GM12878 (cell line): ENCODE measurements at regions not wholly inside any gene's neighbourhood (a gene's known extent, or its start where the extent isn't known, plus 50 kb on each side); places are given as distances from the start of the nearest gene placed in this dataset.

Experiments
- ATAC-seq: fragments of 200-7000 bp; cut with Tn5 transposase; 3 replicates; pipeline ENCODE4 v1.9.1; 2020; ENCODE audit warnings: mild to moderate bottlenecking, moderate library complexity
- BruUV-seq: library from RNA; stranded (reverse); fragments of 400-500 nt; replicated peaks from 2 replicates; lab custom pipeline; 2021; lab: Mats Ljungman, UMichigan
- CTCF ChIA-PET: fragments of 300-600 bp; sonication (Branson Sonifier 250); formaldehyde crosslinking; extraction: SDS; loops from one replicate; lab custom pipeline; 2021; ENCODE audit warnings: inconsistent platforms; lab: Yijun Ruan, JAX
- POLR2A ChIA-PET: fragments of 350-600 bp; formaldehyde crosslinking; extraction: SDS; loops from one replicate; lab custom pipeline; 2021; ENCODE audit warnings: inconsistent platforms; lab: Charles Lee
- RAD21 ChIA-PET: fragments of 300-600 bp; sonication (Branson Sonifier 250); formaldehyde crosslinking; loops from one replicate; lab custom pipeline; 2023; ENCODE audit warnings: antibody characterized with exemption; ENCODE audit not compliant: unreplicated experiment; lab: Charles Lee
- SMC1A ChIA-PET: fragments of 300-600 bp; sonication (Branson Sonifier 250); formaldehyde crosslinking; loops from one replicate; lab custom pipeline; 2023; ENCODE audit not compliant: unreplicated experiment, uncharacterized antibody; lab: Charles Lee
- DNase-seq: peaks from one replicate; pipeline ENCODE4 v3.0.0-alpha.2; 2011; ENCODE audit warnings: low read depth, low spot score
- FAIRE-seq: peaks from 3 replicates; lab custom pipeline; 2011; peaks lifted over from hg19 to GRCh38; lab: Jason Lieb, UNC
- H2AFZ ChIP-seq: 2 replicates; pipeline ENCODE4 v1.6.0; 2011; ENCODE audit warnings: low read depth, low read length, control low read depth; ENCODE audit not compliant: control insufficient read depth
- H3K27ac ChIP-seq: 2 replicates; pipeline ENCODE4 v1.5.1; 2011; ENCODE audit warnings: control low read depth; ENCODE audit not compliant: control insufficient read depth, insufficient read depth
- H3K27me3 ChIP-seq, 2 experiments: replicated peaks in 1 of 2; 2 replicates each; pipeline versions ENCODE4 v1.6.0 to v1.6.1; 2011; ENCODE audit warnings: low read length in 1 of 2; ENCODE audit not compliant: control insufficient read depth in 2 of 2, insufficient read depth in 2 of 2
- H3K36me3 ChIP-seq, 2 experiments: 2 replicates each; pipeline ENCODE4 v1.5.1; 2011; ENCODE audit warnings: low read length in 1 of 2; ENCODE audit not compliant: control insufficient read depth in 2 of 2, insufficient read depth in 2 of 2
- H3K4me1 ChIP-seq: 2 replicates; pipeline ENCODE4 v1.6.1; 2011; ENCODE audit warnings: mild to moderate bottlenecking, low read length, moderate library complexity, mixed read lengths; ENCODE audit not compliant: control insufficient read depth, insufficient read depth
- H3K4me2 ChIP-seq: 2 replicates; pipeline ENCODE4 v1.6.0; 2011; ENCODE audit warnings: control low read depth; ENCODE audit not compliant: control insufficient read depth, insufficient read depth
- H3K4me3 ChIP-seq: fragments of 200-600 bp; sonication (generic); 2 replicates; pipeline ENCODE4 v1.5.1; 2016
- H3K79me2 ChIP-seq: 2 replicates; pipeline ENCODE4 v1.6.0; 2011; ENCODE audit warnings: low read length; ENCODE audit not compliant: control insufficient read depth, insufficient read depth
- H3K9ac ChIP-seq: 2 replicates; pipeline ENCODE4 v1.8.0; 2011; ENCODE audit warnings: low read length, control low read depth, mixed read lengths; ENCODE audit not compliant: control insufficient read depth, insufficient read depth
- H3K9me3 ChIP-seq: replicated peaks from 3 replicates; pipeline ENCODE4 v1.5.1; 2011; ENCODE audit warnings: mild to moderate bottlenecking, low read length; ENCODE audit not compliant: control insufficient read depth, insufficient read depth
- H4K20me1 ChIP-seq: 2 replicates; pipeline ENCODE4 v1.6.0; 2011; ENCODE audit not compliant: control insufficient read depth, insufficient read depth
- ATF2 ChIP-seq: IDR thresholded peaks from 2 replicates; pipeline ENCODE4 v1.6.1; 2012; ENCODE audit warnings: low read length, inconsistent platforms
- EGR1 ChIP-seq, 2 experiments: IDR thresholded peaks; 1 replicate in 1 of 2; 2 replicates in 1 of 2; pipeline ENCODE4 v1.6.1; 2011 to 2012; ENCODE audit warnings: low read depth in 2 of 2, low read length in 2 of 2, borderline replicate concordance in 1 of 2, mild to moderate bottlenecking in 1 of 2, moderate library complexity in 1 of 2
- JUND ChIP-seq: IDR thresholded peaks from 2 replicates; pipeline ENCODE4 v1.6.1; 2012; ENCODE audit warnings: low read depth, mild to moderate bottlenecking, low read length, improper control_type of control experiment, moderate library complexity
- LARP7 ChIP-seq: fragments of 450-650 bp; IDR thresholded peaks from 2 replicates; pipeline ENCODE4 v1.6.1; 2017; ENCODE audit warnings: mild to moderate bottlenecking
- MXI1 ChIP-seq: fragments of 150-350 bp; IDR thresholded peaks from 2 replicates; pipeline ENCODE4 v1.6.1; 2011; ENCODE audit warnings: low read depth, mild to moderate bottlenecking, inconsistent platforms, low read length, improper control_type of control experiment
- POLR2AphosphoS2 ChIP-seq: IDR thresholded peaks from 2 replicates; pipeline ENCODE4 v1.6.1; 2011; ENCODE audit warnings: low read depth, mild to moderate bottlenecking, low read length, improper control_type of control experiment, moderate library complexity
- RAD21 ChIP-seq: IDR thresholded peaks from 2 replicates; pipeline ENCODE4 v1.6.1; 2011; ENCODE audit warnings: mild to moderate bottlenecking, low read depth, low read length, moderate library complexity; ENCODE audit not compliant: insufficient read depth
- TAF1 ChIP-seq: IDR thresholded peaks from 2 replicates; pipeline ENCODE4 v1.6.1; 2011; ENCODE audit warnings: mild to moderate bottlenecking, low read depth, low read length, borderline replicate concordance
- TCF7 ChIP-seq: IDR thresholded peaks from 2 replicates; pipeline ENCODE4 v1.6.1; 2014; ENCODE audit warnings: antibody characterized with exemption, borderline replicate concordance
- YBX1 ChIP-seq: fragments of 450-650 bp; IDR thresholded peaks from 2 replicates; pipeline ENCODE4 v1.6.1; 2016; ENCODE audit warnings: antibody characterized with exemption
- ZBTB11 ChIP-seq: fragments of 450-650 bp; formaldehyde crosslinking; IDR thresholded peaks from 2 replicates; pipeline ENCODE4 v1.5.0; 2022; ENCODE audit warnings: mild to moderate bottlenecking, missing genetic modification characterization
- ZNF24 ChIP-seq: fragments of 450-650 bp; IDR thresholded peaks from 2 replicates; pipeline ENCODE4 v1.6.1; 2017; ENCODE audit warnings: antibody characterized with exemption, mild to moderate bottlenecking
- ZNF687 ChIP-seq: fragments of 450-650 bp; IDR thresholded peaks from 2 replicates; pipeline ENCODE4 v1.6.1; 2017; ENCODE audit warnings: mild to moderate bottlenecking, moderate library complexity
- WGBS: methylation state at CpG from one replicate; pipeline ENCODE4 v1.1.6; 2016; ENCODE audit warnings: low lambda C conversion rate; ENCODE audit not compliant: insufficient replicate concordance, insufficient coverage; ENCODE audit errors: missing lambda C conversion rate; 5-methylcytosine and 5-hydroxymethylcytosine counted together
- in situ Hi-C: fragments of 300-500 bp; cut with MboI; formaldehyde crosslinking; loops from 9 replicates; pipeline ENCODE4 v1.14.3; 2018; ENCODE audit warnings: mixed read lengths
- intact Hi-C: fragments of 100-400 bp; cut with micrococcal nuclease; formaldehyde crosslinking; loops from one replicate; pipeline ENCODE4 v1.14.2; 2022; ENCODE audit not compliant: unreplicated experiment

GRCh38 chr5:12460493-12461261, 556.4 kb upstream of the CTNND2 start (continued):
- TF ChIP-seq EGR1 (IDR thresholded peaks at IDR 0.05; ENCODE audit: borderline replicate concordance in 1 of 2, low read depth in 2 of 2, low read length in 2 of 2) = no peak
- TF ChIP-seq YBX1 = no peak
- no peak for TF ChIP-seq ZBTB11 (CRISPR knock-in tag)

GRCh38 chr5:12459326-12459725, 555.1 kb upstream of the CTNND2 start:
- CTCF ChIA-PET = no interaction called here
- no peak for TF ChIP-seq TAF1
- no peak for TF ChIP-seq ZNF687
- no peak for TF ChIP-seq ATF2
- no peak for TF ChIP-seq LARP7
- no peak for TF ChIP-seq MXI1
- no peak for TF ChIP-seq JUND
- no peak for TF ChIP-seq TCF7
- no peak for TF ChIP-seq ZNF24
- no peak for TF ChIP-seq POLR2AphosphoS2
- TF ChIP-seq RAD21 = no peak

More at GRCh38 chr5:12459326-12459725, 555.1 kb upstream of the CTNND2 start:
- H3K27ac ChIP-seq = no peak overlapping the region
- no peak overlapping the region for H3K4me2 ChIP-seq
- ATAC-seq (no peak), DNase-seq (no peak), FAIRE-seq (no peak)
- no TSS peak for BruUV-seq
- no peak overlapping the region for H3K4me3 ChIP-seq
- SMC1A ChIA-PET = no interaction called here
- H3K27me3 ChIP-seq = no peaks in the 10 kb centered on the region
- WGBS = 58% methylated on average over 1 of the region's 1 CpG
- no peaks in the 10 kb centered on the region for H3K9me3 ChIP-seq
- no peaks in the 10 kb centered on the region for H3K79me2 ChIP-seq
- no peaks in the 10 kb centered on the region for H4K20me1 ChIP-seq
- H2AFZ ChIP-seq = no peak overlapping the region
- RAD21 ChIA-PET = no interaction called here
- POLR2A ChIA-PET = no interaction called here
- intact Hi-C loops (no loop called here), in situ Hi-C loops (no loop called here)
- H3K36me3 ChIP-seq = no peaks in the 10 kb centered on the region
- no peak overlapping the region for H3K9ac ChIP-seq
- no peaks in the 10 kb centered on the region for H3K4me1 ChIP-seq
